Type B pancreatic cell (in vitro differentiated cells): ENCODE measurements at regions not wholly inside any gene's neighbourhood (a gene's known extent, or its start where the extent isn't known, plus 50 kb on each side); places are given as distances from the start of the nearest gene placed in this dataset.

Source experiments
- DNase-seq: peaks from one replicate; pipeline ENCODE4 v3.0.0; 2021; ENCODE audit warnings: mixed read lengths; ENCODE audit not compliant: unreplicated experiment; ENCODE audit errors: extremely low spot score
- H3K27ac Mint-ChIP-seq: 2 replicates; pipeline ENCODE4 v1.8.0; 2021; ENCODE audit warnings: mild to moderate bottlenecking, mixed read lengths
- H3K27me3 Mint-ChIP-seq: 2 replicates; pipeline ENCODE4 v1.8.0; 2021; ENCODE audit warnings: mixed read lengths
- H3K36me3 Mint-ChIP-seq: 2 replicates; pipeline ENCODE4 v1.8.0; 2021; ENCODE audit warnings: mixed read lengths
- H3K4me1 Mint-ChIP-seq: one replicate; pipeline ENCODE4 v1.8.0; 2021; ENCODE audit warnings: mixed read lengths; ENCODE audit not compliant: unreplicated experiment
- H3K4me3 Mint-ChIP-seq: 2 replicates; pipeline ENCODE4 v1.8.0; 2021; ENCODE audit warnings: mild to moderate bottlenecking, mixed read lengths
- H3K9me3 Mint-ChIP-seq: 2 replicates; pipeline ENCODE4 v1.8.0; 2021; ENCODE audit warnings: mixed read lengths
- CTCF ChIP-seq: fragments of 200-600 bp; sonication (generic); conservative IDR thresholded peaks from 2 replicates; pipeline ENCODE4 v1.5.0; 2021; ENCODE audit warnings: antibody characterized with exemption, mild to moderate bottlenecking

GRCh38 chr1:170306948-170307347, 161.2 kb downstream of the NTMT2 start:
- DNase-seq: no peak
- Mint-ChIP-seq H3K4me1 (peaks cover 32% of the 10 kb centered on the region), H3K27ac (no peak overlapping the region), H3K27me3 (no peaks in the 10 kb centered on the region), H3K36me3 (no peaks in the 10 kb centered on the region), H3K9me3 (no peaks in the 10 kb centered on the region), H3K4me3 (no peak overlapping the region)
- no peak for TF ChIP-seq CTCF

- no peak overlapping the region for H3K27ac Mint-ChIP-seq
- H3K36me3 Mint-ChIP-seq: no peaks in the 10 kb centered on the region
- no peak for TF ChIP-seq CTCF
- H3K27me3 Mint-ChIP-seq: no peaks in the 10 kb centered on the region
- H3K4me3 Mint-ChIP-seq: no peak overlapping the region
- DNase-seq: no peak
- H3K4me1 Mint-ChIP-seq: peaks cover 36% of the 10 kb centered on the region
- no peaks in the 10 kb centered on the region for H3K9me3 Mint-ChIP-seq
These were observed 161.7 kb downstream of the NTMT2 start for GRCh38 chr1:170307426-170307825.

- TF ChIP-seq CTCF: no peak
- Mint-ChIP-seq H3K36me3 (no peaks in the 10 kb centered on the region), H3K27me3 (no peaks in the 10 kb centered on the region), H3K27ac (peak overlapping the region; percentile 35), H3K4me3 (no peak overlapping the region), H3K9me3 (no peaks in the 10 kb centered on the region), H3K4me1 (peaks cover 44% of the 10 kb centered on the region)
- no peak for DNase-seq
These were observed 163.7 kb downstream of the NTMT2 start for GRCh38 chr1:170309389-170310013.

- TF ChIP-seq CTCF: no peak
- no peaks in the 10 kb centered on the region for H3K9me3 Mint-ChIP-seq
- no peaks in the 10 kb centered on the region for H3K27me3 Mint-ChIP-seq
- H3K4me1 Mint-ChIP-seq: peaks cover 44% of the 10 kb centered on the region
- no peak overlapping the region for H3K4me3 Mint-ChIP-seq
- no peaks in the 10 kb centered on the region for H3K36me3 Mint-ChIP-seq
- no peak for DNase-seq
- no peak overlapping the region for H3K27ac Mint-ChIP-seq
These were observed 164.3 kb downstream of the NTMT2 start for GRCh38 chr1:170310014-170310405.

- H3K36me3 Mint-ChIP-seq: no peaks in the 10 kb centered on the region
- H3K9me3 Mint-ChIP-seq: no peaks in the 10 kb centered on the region
- H3K27me3 Mint-ChIP-seq: no peaks in the 10 kb centered on the region
- peaks cover 40% of the 10 kb centered on the region for H3K4me1 Mint-ChIP-seq
- no peak for TF ChIP-seq CTCF
- H3K27ac Mint-ChIP-seq: no peak overlapping the region
- DNase-seq: no peak
- no peak overlapping the region for H3K4me3 Mint-ChIP-seq
These were observed 165.2 kb downstream of the NTMT2 start for GRCh38 chr1:170310951-170311350.

GRCh38 chr1:170313306-170313705, 167.5 kb downstream of the NTMT2 start:
- no peak for DNase-seq
- Mint-ChIP-seq H3K4me1 (peaks cover 32% of the 10 kb centered on the region), H3K9me3 (no peaks in the 10 kb centered on the region)

More at GRCh38 chr1:170313306-170313705, 167.5 kb downstream of the NTMT2 start:
- TF ChIP-seq CTCF: no peak
- Mint-ChIP-seq H3K27me3 (no peaks in the 10 kb centered on the region), H3K36me3 (no peaks in the 10 kb centered on the region), H3K4me3 (no peak overlapping the region), H3K27ac (no peak overlapping the region)
